DOHH2 (cell line): ENCODE measurements at regions not wholly inside any gene's neighbourhood (a gene's known extent, or its start where the extent isn't known, plus 50 kb on each side); places are given as distances from the start of the nearest gene placed in this dataset.

Experiments
- H3F3A ChIP-seq: fragments of 200-600 bp; sonication (generic), shearing (Covaris generic); 2 replicates; pipeline ENCODE4 v1.6.0; 2016; ENCODE audit warnings: antibody characterized with exemption, mild to moderate bottlenecking; ENCODE audit not compliant: control insufficient read depth, insufficient read depth
- H3K27ac ChIP-seq: fragments of 200-600 bp; sonication (generic); 2 replicates; pipeline ENCODE4 v1.5.1; 2014; ENCODE audit warnings: low read depth, mild to moderate bottlenecking, low read length, moderate library complexity
- H3K27me3 ChIP-seq: fragments of 200-600 bp; sonication (generic); 2 replicates; pipeline ENCODE4 v1.6.1; 2014; ENCODE audit warnings: mild to moderate bottlenecking, low read length, mixed read lengths; ENCODE audit not compliant: control insufficient read depth
- H3K36me3 ChIP-seq: fragments of 200-600 bp; sonication (generic); 2 replicates; pipeline ENCODE4 v1.6.1; 2014; ENCODE audit warnings: mild to moderate bottlenecking, low read length, moderate library complexity, mixed read lengths; ENCODE audit not compliant: control insufficient read depth
- H3K4me1 ChIP-seq: fragments of 200-600 bp; sonication (generic); 2 replicates; pipeline ENCODE4 v1.6.1; 2014; ENCODE audit warnings: mild to moderate bottlenecking, low read length, mixed read lengths; ENCODE audit not compliant: control insufficient read depth
- H3K4me2 ChIP-seq: fragments of 200-600 bp; sonication (generic); 2 replicates; pipeline ENCODE4 v1.6.0; 2014; ENCODE audit warnings: mild to moderate bottlenecking, low read length, moderate library complexity
- H3K4me3 ChIP-seq: fragments of 200-600 bp; sonication (generic); 2 replicates; pipeline ENCODE4 v1.5.1; 2014; ENCODE audit warnings: mild to moderate bottlenecking, low read length, mixed read lengths
- H3K79me2 ChIP-seq: fragments of 200-600 bp; sonication (generic); 2 replicates; pipeline ENCODE4 v1.6.1; 2014; ENCODE audit warnings: mild to moderate bottlenecking, low read length, mixed read lengths; ENCODE audit not compliant: control insufficient read depth
- H3K9me2 ChIP-seq: fragments of 200-600 bp; sonication (generic); replicated peaks from 2 replicates; pipeline ENCODE4 v1.6.1; 2014; ENCODE audit warnings: mild to moderate bottlenecking, low read length, mixed read lengths; ENCODE audit not compliant: control insufficient read depth
- H3K9me3 ChIP-seq: fragments of 200-600 bp; sonication (generic); 2 replicates; pipeline ENCODE4 v1.6.1; 2014; ENCODE audit warnings: antibody characterized with exemption, low read length, mixed read lengths; ENCODE audit not compliant: control insufficient read depth, insufficient read depth
- H4K20me1 ChIP-seq: fragments of 200-600 bp; sonication (generic); 2 replicates; pipeline ENCODE4 v1.6.0; 2014; ENCODE audit warnings: low read depth, mild to moderate bottlenecking, antibody characterized with exemption, low read length, moderate library complexity; ENCODE audit not compliant: control insufficient read depth, insufficient read depth
- CTCF ChIP-seq: fragments of 200-600 bp; sonication (generic); IDR thresholded peaks from one replicate; pipeline ENCODE4 v1.5.1; 2014; ENCODE audit warnings: antibody characterized with exemption, mild to moderate bottlenecking, low read depth, low read length; ENCODE audit not compliant: poor library complexity, severe bottlenecking
- EZH2phosphoT487 ChIP-seq: fragments of 200-600 bp; sonication (generic); IDR thresholded peaks from 2 replicates; pipeline ENCODE4 v1.6.1; 2017; ENCODE audit warnings: borderline replicate concordance, mild to moderate bottlenecking, antibody characterized with exemption, low read length, moderate library complexity, mixed read lengths

DNA sequence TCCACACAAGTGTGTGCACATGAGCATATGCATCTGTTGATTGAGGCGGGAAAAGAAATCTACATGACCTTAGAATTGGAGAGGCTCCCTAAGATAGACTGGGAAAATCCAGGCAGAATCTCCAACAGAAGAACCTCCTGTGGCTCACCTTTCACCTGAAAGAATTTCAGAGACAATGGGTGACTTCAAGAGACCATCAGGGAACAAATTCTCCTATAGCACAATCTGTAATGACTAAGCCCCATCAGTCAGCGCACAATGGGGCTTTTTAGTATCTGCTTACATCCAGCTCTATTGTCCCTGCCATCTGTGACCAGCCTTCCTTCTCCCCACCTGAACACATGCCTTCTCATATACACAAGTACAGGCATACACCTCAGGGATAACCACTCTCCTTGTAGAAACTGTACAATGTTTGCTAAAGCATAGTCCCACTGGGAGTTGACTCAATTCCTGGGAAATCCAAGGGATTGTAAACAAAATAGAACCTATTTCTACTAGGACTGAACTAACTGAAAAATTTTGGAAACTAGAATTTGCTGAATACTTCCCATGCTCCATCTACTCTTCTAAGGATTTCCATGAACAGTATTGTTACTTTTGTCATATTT lies 150.8 kb upstream of the STXBP5 start:
- H3K79me2 ChIP-seq, result no peaks in the 10 kb centered on the region
- no peaks in the 10 kb centered on the region for H4K20me1 ChIP-seq
- no peaks in the 10 kb centered on the region for H3K4me1 ChIP-seq
- H3K4me3 ChIP-seq, result no peak overlapping the region
- H3K27me3 ChIP-seq, result no peaks in the 10 kb centered on the region
- TF ChIP-seq EZH2phosphoT487, result no peak
- no peak for TF ChIP-seq CTCF
- no peaks in the 10 kb centered on the region for H3K36me3 ChIP-seq
- no peak overlapping the region for H3K27ac ChIP-seq
- no peaks in the 10 kb centered on the region for H3F3A ChIP-seq
- no peak overlapping the region for H3K4me2 ChIP-seq
- no peaks in the 10 kb centered on the region for H3K9me3 ChIP-seq
- H3K9me2 ChIP-seq, result no peaks in the 10 kb centered on the region

GRCh38 chr6:147054158-147054557 lies 150.1 kb upstream of the STXBP5 start:
- H3F3A ChIP-seq, result no peaks in the 10 kb centered on the region
- no peaks in the 10 kb centered on the region for H3K27me3 ChIP-seq
- no peaks in the 10 kb centered on the region for H4K20me1 ChIP-seq
- H3K4me3 ChIP-seq, result no peak overlapping the region
- H3K9me2 ChIP-seq, result no peaks in the 10 kb centered on the region
- no peaks in the 10 kb centered on the region for H3K9me3 ChIP-seq
- no peaks in the 10 kb centered on the region for H3K36me3 ChIP-seq
- no peaks in the 10 kb centered on the region for H3K4me1 ChIP-seq
- no peaks in the 10 kb centered on the region for H3K79me2 ChIP-seq
- no peak overlapping the region for H3K4me2 ChIP-seq
- H3K27ac ChIP-seq, result no peak overlapping the region
- TF ChIP-seq CTCF (no peak), EZH2phosphoT487 (no peak)

DNA sequence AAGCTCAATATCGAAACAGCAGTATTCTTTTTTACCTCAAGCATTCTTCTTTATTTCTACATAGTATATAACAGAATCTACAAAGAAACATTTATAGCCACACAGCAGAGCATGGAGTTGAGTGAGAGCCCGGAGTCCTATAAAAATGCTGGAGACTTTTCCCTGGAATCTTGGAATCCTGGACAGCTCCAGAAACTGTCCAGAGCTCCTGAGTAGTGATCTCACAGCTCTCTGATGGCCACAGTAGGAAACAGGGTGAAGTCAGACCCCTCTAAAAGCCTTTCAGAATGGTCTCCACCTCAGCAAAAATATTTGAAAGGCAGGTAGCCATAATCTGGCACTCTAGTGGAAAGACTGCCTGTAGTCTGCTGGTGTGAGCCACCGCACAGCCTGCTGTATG lies 149.3 kb upstream of the STXBP5 start:
- no peak overlapping the region for H3K27ac ChIP-seq
- TF ChIP-seq EZH2phosphoT487 (no peak), CTCF (no peak)

More for the DNA sequence above, 149.3 kb upstream of the STXBP5 start:
- H3F3A ChIP-seq, result no peaks in the 10 kb centered on the region
- no peak overlapping the region for H3K4me2 ChIP-seq
- H3K4me1 ChIP-seq, result no peaks in the 10 kb centered on the region
- no peaks in the 10 kb centered on the region for H3K36me3 ChIP-seq
- no peaks in the 10 kb centered on the region for H4K20me1 ChIP-seq
- no peaks in the 10 kb centered on the region for H3K9me2 ChIP-seq
- H3K27me3 ChIP-seq, result no peaks in the 10 kb centered on the region
- no peaks in the 10 kb centered on the region for H3K79me2 ChIP-seq
- no peaks in the 10 kb centered on the region for H3K9me3 ChIP-seq
- no peak overlapping the region for H3K4me3 ChIP-seq
